Esophagus muscularis mucosa (tissue), 3 donors: ENCODE measurements at regions not wholly inside any gene's neighbourhood (a gene's known extent, or its start where the extent isn't known, plus 50 kb on each side); places are given as distances from the start of the nearest gene placed in this dataset.

Experiments
- CTCF ChIP-seq, 3 experiments: fragments of 200-600 bp in 2 of 3; fragments of 450-650 bp in 1 of 3; sonication (generic) in 2 of 3; IDR thresholded peaks; one replicate each; pipeline ENCODE4 v1.5.1; 2017 to 2019; ENCODE audit warnings: antibody characterized with exemption in 3 of 3, mild to moderate bottlenecking in 2 of 3, moderate library complexity in 1 of 3
- POLR2A ChIP-seq: fragments of 450-650 bp; IDR thresholded peaks from one replicate; pipeline ENCODE4 v1.6.1; 2017; ENCODE audit warnings: antibody characterized with exemption, moderate library complexity, mild to moderate bottlenecking, low read depth

- TF ChIP-seq CTCF (IDR thresholded peaks at IDR 0.05) = no peak
- no peak for TF ChIP-seq POLR2A
These were observed 625.1 kb upstream of the IMPG1 start for GRCh38 chr6:76697585-76697984.
